Breast epithelium (tissue), 4 donors: ENCODE measurements at regions not wholly inside any gene's neighbourhood (a gene's known extent, or its start where the extent isn't known, plus 50 kb on each side); places are given as distances from the start of the nearest gene placed in this dataset.

ENCODE experiments used
- DNase-seq, 2 donors: peaks; one replicate each; pipeline ENCODE4 v3.0.0-alpha.2; 2019; ENCODE audit warnings: low spot score in 2 of 2
- H3K27ac ChIP-seq, 2 donors: fragments of 200-600 bp; sonication (generic) in 1 of 2; one replicate each; pipeline ENCODE4 v1.5.1; 2016 to 2019; ENCODE audit warnings: mild to moderate bottlenecking in 1 of 2
- H3K27me3 ChIP-seq, 2 donors: fragments of 200-600 bp; sonication (generic) in 1 of 2; one replicate each; pipeline versions ENCODE4 v1.5.1 to v1.6.0; 2017 to 2019; ENCODE audit warnings: control low read depth in 1 of 2, mild to moderate bottlenecking in 1 of 2
- H3K36me3 ChIP-seq: fragments of 200-600 bp; one replicate; pipeline ENCODE4 v1.5.1; 2019
- H3K4me1 ChIP-seq, 2 donors: fragments of 200-600 bp; sonication (generic); one replicate each; pipeline ENCODE4 v1.5.1; 2016 to 2019; ENCODE audit warnings: control low read depth in 1 of 2
- H3K4me3 ChIP-seq, 3 donors: fragments of 200-600 bp; sonication (generic); 1 replicate in 2 of 3; 2 replicates in 1 of 3; pipeline ENCODE4 v1.5.1; 2016 to 2019; ENCODE audit warnings: mild to moderate bottlenecking in 3 of 3, moderate library complexity in 2 of 3
- H3K9me3 ChIP-seq, 2 donors: fragments of 200-600 bp; sonication (generic) in 1 of 2; one replicate each; pipeline ENCODE4 v1.5.1; 2016 to 2019; ENCODE audit warnings: control low read depth in 1 of 2
- POLR2A ChIP-seq: fragments of 450-650 bp; IDR thresholded peaks from one replicate; pipeline ENCODE4 v1.6.1; 2016; ENCODE audit warnings: antibody characterized with exemption, mild to moderate bottlenecking, moderate library complexity
- POLR2AphosphoS5 ChIP-seq, 3 donors: sonication (generic); formaldehyde crosslinking; IDR thresholded peaks; one replicate each; pipeline ENCODE4 v1.6.1; 2017; ENCODE audit warnings: antibody characterized with exemption in 3 of 3
- intact Hi-C: fragments of 100-400 bp; cut with DNase I; formaldehyde crosslinking; loops from one replicate; pipeline ENCODE4 v1.15.1; 2023; ENCODE audit warnings: low total_unique reads
- TF ChIP-seq, protein P1 (sequence below), 3 donors: fragments of 450-650 bp; IDR thresholded peaks; one replicate each; pipeline ENCODE4 v1.5.1; 2016 to 2017; ENCODE audit warnings: antibody characterized with exemption in 3 of 3, mild to moderate bottlenecking in 3 of 3, moderate library complexity in 3 of 3

DNA sequence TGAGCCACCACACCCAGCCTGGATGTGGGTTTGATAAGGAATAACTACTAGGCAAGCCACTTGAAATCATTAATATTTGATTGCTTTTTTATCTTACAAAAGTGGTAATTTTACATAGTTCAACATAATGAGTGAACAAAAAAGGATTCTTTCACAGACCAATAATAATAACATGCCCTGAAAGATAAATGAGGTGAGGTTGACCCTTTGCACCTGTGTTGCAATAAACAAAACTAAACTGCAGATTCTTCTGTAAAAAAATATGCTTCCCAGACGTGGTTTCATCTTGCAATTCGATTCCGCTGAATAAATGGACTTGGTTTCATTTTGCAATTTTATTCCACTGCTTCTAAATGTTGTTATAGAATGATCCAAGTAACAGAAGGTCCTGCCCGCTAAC is 1514.9 kb upstream of the TMEM132C start:
- TF ChIP-seq, protein P1, sequence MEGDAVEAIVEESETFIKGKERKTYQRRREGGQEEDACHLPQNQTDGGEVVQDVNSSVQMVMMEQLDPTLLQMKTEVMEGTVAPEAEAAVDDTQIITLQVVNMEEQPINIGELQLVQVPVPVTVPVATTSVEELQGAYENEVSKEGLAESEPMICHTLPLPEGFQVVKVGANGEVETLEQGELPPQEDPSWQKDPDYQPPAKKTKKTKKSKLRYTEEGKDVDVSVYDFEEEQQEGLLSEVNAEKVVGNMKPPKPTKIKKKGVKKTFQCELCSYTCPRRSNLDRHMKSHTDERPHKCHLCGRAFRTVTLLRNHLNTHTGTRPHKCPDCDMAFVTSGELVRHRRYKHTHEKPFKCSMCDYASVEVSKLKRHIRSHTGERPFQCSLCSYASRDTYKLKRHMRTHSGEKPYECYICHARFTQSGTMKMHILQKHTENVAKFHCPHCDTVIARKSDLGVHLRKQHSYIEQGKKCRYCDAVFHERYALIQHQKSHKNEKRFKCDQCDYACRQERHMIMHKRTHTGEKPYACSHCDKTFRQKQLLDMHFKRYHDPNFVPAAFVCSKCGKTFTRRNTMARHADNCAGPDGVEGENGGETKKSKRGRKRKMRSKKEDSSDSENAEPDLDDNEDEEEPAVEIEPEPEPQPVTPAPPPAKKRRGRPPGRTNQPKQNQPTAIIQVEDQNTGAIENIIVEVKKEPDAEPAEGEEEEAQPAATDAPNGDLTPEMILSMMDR (IDR thresholded peaks at IDR 0.05) = no peak
- no peak for TF ChIP-seq POLR2A
- TF ChIP-seq POLR2AphosphoS5 (IDR thresholded peaks at IDR 0.05) = no peak
- no peaks in the 10 kb centered on the region for H3K9me3 ChIP-seq
- no peaks in the 10 kb centered on the region for H3K4me1 ChIP-seq
- no peaks in the 10 kb centered on the region for H3K36me3 ChIP-seq
- DNase-seq = no peak
- intact Hi-C loops = no loop called here
- no peak overlapping the region for H3K4me3 ChIP-seq
- no peaks in the 10 kb centered on the region for H3K27me3 ChIP-seq
- no peak overlapping the region for H3K27ac ChIP-seq

- no peaks in the 10 kb centered on the region for H3K27me3 ChIP-seq
- intact Hi-C loops = no loop called here
- peaks cover 0 to 4% of the 10 kb centered on the region in 2 donors for H3K9me3 ChIP-seq
- H3K36me3 ChIP-seq = no peaks in the 10 kb centered on the region
- H3K4me1 ChIP-seq = no peaks in the 10 kb centered on the region
- no peak overlapping the region for H3K27ac ChIP-seq
- no peak overlapping the region for H3K4me3 ChIP-seq
- TF ChIP-seq, protein P1 (IDR thresholded peaks at IDR 0.05) = no peak
- TF ChIP-seq POLR2A = no peak
- TF ChIP-seq POLR2AphosphoS5 (IDR thresholded peaks at IDR 0.05) = no peak
- DNase-seq = no peak
Observed at GRCh38 chr12:126757326-126757725, 1509.6 kb upstream of the TMEM132C start.

- intact Hi-C loops = no loop called here
- no peak overlapping the region for H3K4me3 ChIP-seq
- peaks cover 0 to 30% of the 10 kb centered on the region in 2 donors for H3K9me3 ChIP-seq
- TF ChIP-seq, protein P1 (IDR thresholded peaks at IDR 0.05) = no peak
- no peak for TF ChIP-seq POLR2AphosphoS5 (IDR thresholded peaks at IDR 0.05)
- no peak for TF ChIP-seq POLR2A
- no peak overlapping the region for H3K27ac ChIP-seq
- H3K27me3 ChIP-seq = no peaks in the 10 kb centered on the region
- no peak for DNase-seq
- H3K36me3 ChIP-seq = no peaks in the 10 kb centered on the region
- no peaks in the 10 kb centered on the region for H3K4me1 ChIP-seq
Observed at GRCh38 chr12:126760092-126760491, 1506.9 kb upstream of the TMEM132C start.

- TF ChIP-seq POLR2A = no peak
- TF ChIP-seq, protein P1 (IDR thresholded peaks at IDR 0.05) = no peak
- intact Hi-C loops = no loop called here
- DNase-seq = no peak
- H3K4me1 ChIP-seq = no peaks in the 10 kb centered on the region
- H3K27ac ChIP-seq = no peak overlapping the region
- H3K36me3 ChIP-seq = no peaks in the 10 kb centered on the region
- peaks cover 0 to 33% of the 10 kb centered on the region in 2 donors for H3K9me3 ChIP-seq
- H3K27me3 ChIP-seq = no peaks in the 10 kb centered on the region
- H3K4me3 ChIP-seq = no peak overlapping the region
Observed at GRCh38 chr12:126761420-126761819, 1505.5 kb upstream of the TMEM132C start.

GRCh38 chr12:126762150-126762549 is 1504.8 kb upstream of the TMEM132C start:
- Histone ChIP-seq H3K27ac (no peak overlapping the region), H3K9me3 (peaks cover 0 to 40% of the 10 kb centered on the region in 2 donors), H3K27me3 (no peaks in the 10 kb centered on the region), H3K4me1 (no peaks in the 10 kb centered on the region), H3K4me3 (no peak overlapping the region), H3K36me3 (no peaks in the 10 kb centered on the region)
- intact Hi-C loops = no loop called here
- TF ChIP-seq, protein P1 (IDR thresholded peaks at IDR 0.05) = no peak
- TF ChIP-seq POLR2AphosphoS5 (IDR thresholded peaks at IDR 0.05) = no peak
- TF ChIP-seq POLR2A = no peak
- no peak for DNase-seq
